Omental fat pad (tissue), 3 donors: ENCODE measurements at regions not wholly inside any gene's neighbourhood (a gene's known extent, or its start where the extent isn't known, plus 50 kb on each side); places are given as distances from the start of the nearest gene placed in this dataset.

Source experiments
- ATAC-seq: fragments of 150-250 bp; one replicate; pipeline ENCODE4 v1.9.1; 2016; ENCODE audit warnings: mild to moderate bottlenecking, moderate library complexity; ENCODE audit not compliant: low FRiP score
- DNase-seq: peaks from one replicate; pipeline ENCODE4 v3.0.0-alpha.2; 2019; ENCODE audit warnings: low spot score
- CTCF ChIP-seq, 3 donors: fragments of 450-650 bp; IDR thresholded peaks; one replicate each; pipeline ENCODE4 v1.5.1; 2016 to 2017; ENCODE audit warnings: antibody characterized with exemption in 3 of 3, mild to moderate bottlenecking in 3 of 3, moderate library complexity in 2 of 3

GRCh38 chr6:150734235-150734634 lies 131.3 kb upstream of the MTHFD1L start:
- DNase-seq = no peak
- ATAC-seq = no peak
- TF ChIP-seq CTCF (IDR thresholded peaks at IDR 0.05) = no peak

- ATAC-seq (no peak), DNase-seq (no peak)
- TF ChIP-seq CTCF (IDR thresholded peaks at IDR 0.05) = no peak
Measured at GRCh38 chr6:150735341-150735851, 130.1 kb upstream of the MTHFD1L start.

GRCh38 chr6:150738092-150738629 lies 127.3 kb upstream of the MTHFD1L start:
- no peak for TF ChIP-seq CTCF (IDR thresholded peaks at IDR 0.05)
- ATAC-seq (no peak), DNase-seq (no peak)

- no peak for TF ChIP-seq CTCF (IDR thresholded peaks at IDR 0.05)
- ATAC-seq = no peak
- no peak for DNase-seq
Measured at GRCh38 chr6:150739711-150740349, 125.7 kb upstream of the MTHFD1L start.

- DNase-seq (no peak), ATAC-seq (no peak)
- TF ChIP-seq CTCF (IDR thresholded peaks at IDR 0.05) = no peak
Measured at GRCh38 chr6:150740453-150740852, 125.0 kb upstream of the MTHFD1L start.

- no peak for ATAC-seq
- no peak for DNase-seq
- no peak for TF ChIP-seq CTCF (IDR thresholded peaks at IDR 0.05)
Measured at GRCh38 chr6:150741633-150742200, 123.8 kb upstream of the MTHFD1L start.
